ENCODE measurements at regions not wholly inside any gene's neighbourhood (a gene's known extent, or its start where the extent isn't known, plus 50 kb on each side); places are given as distances from the start of the nearest gene placed in this dataset.

GRCh38 chr12:98332642-98333041 is 182.7 kb upstream of the TMPO start (continued):
- no peak for TF ChIP-seq ZNF592 (IDR thresholded peaks at IDR 0.05)
- TF ChIP-seq BRCA1 (IDR thresholded peaks at IDR 0.05; ENCODE audit: low read depth, low read length): no peak
- peak; percentile 71; the same call in 1 of the 2 replicates for TF ChIP-seq SPI1 (IDR thresholded peaks at IDR 0.05; ENCODE audit: borderline replicate concordance, insufficient read depth, low read depth, low read length)
- TF ChIP-seq GABPA (IDR thresholded peaks at IDR 0.05; ENCODE audit: low read depth): no peak
- TF ChIP-seq BHLHE40 (IDR thresholded peaks at IDR 0.05; ENCODE audit: borderline replicate concordance in 1 of 2, low read depth in 2 of 2, low read length in 1 of 2): no peak; a peak in 1 of 4 replicates
- no peak for TF ChIP-seq SMAD1 (IDR thresholded peaks at IDR 0.05; ENCODE audit: low read depth, partially characterized antibody)
- no peak for TF ChIP-seq KAT2A (conservative IDR thresholded peaks at IDR 0.05; ENCODE audit: control insufficient read depth, low read depth, low read length)
- TF ChIP-seq, protein P1, sequence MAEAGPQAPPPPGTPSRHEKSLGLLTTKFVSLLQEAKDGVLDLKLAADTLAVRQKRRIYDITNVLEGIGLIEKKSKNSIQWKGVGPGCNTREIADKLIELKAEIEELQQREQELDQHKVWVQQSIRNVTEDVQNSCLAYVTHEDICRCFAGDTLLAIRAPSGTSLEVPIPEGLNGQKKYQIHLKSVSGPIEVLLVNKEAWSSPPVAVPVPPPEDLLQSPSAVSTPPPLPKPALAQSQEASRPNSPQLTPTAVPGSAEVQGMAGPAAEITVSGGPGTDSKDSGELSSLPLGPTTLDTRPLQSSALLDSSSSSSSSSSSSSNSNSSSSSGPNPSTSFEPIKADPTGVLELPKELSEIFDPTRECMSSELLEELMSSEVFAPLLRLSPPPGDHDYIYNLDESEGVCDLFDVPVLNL (IDR thresholded peaks at IDR 0.05; ENCODE audit: low read depth, low read length): no peak
- TF ChIP-seq POU2F2 (IDR thresholded peaks at IDR 0.05; ENCODE audit: borderline replicate concordance, low read depth, low read length): no peak
- TF ChIP-seq TCF12 (IDR thresholded peaks at IDR 0.05; ENCODE audit: low read depth, low read length): no peak
- no peak for TF ChIP-seq SMAD5 (IDR thresholded peaks at IDR 0.05; ENCODE audit: low read depth)
